HG03442 (cell line): ENCODE measurements at regions not wholly inside any gene's neighbourhood (a gene's known extent, or its start where the extent isn't known, plus 50 kb on each side); places are given as distances from the start of the nearest gene placed in this dataset.

Experiments
- ATAC-seq: cut with Tn5 transposase; IDR thresholded peaks from one replicate; pipeline ENCODE4 v1.9.1; 2021; ENCODE audit warnings: mild to moderate bottlenecking, moderate library complexity; ENCODE audit not compliant: unreplicated experiment

- no peak for ATAC-seq
Observed at GRCh38 chr2:190807886-190808285, 72.7 kb upstream of the GLS start.

- no peak for ATAC-seq
Observed at GRCh38 chr2:190809139-190809764, 71.4 kb upstream of the GLS start.

GRCh38 chr2:190809876-190810525 lies 70.6 kb upstream of the GLS start:
- ATAC-seq, result no peak

GRCh38 chr2:190810981-190811587 lies 69.5 kb upstream of the GLS start:
- no peak for ATAC-seq

- no peak for ATAC-seq
Observed at GRCh38 chr2:190811811-190812210, 68.8 kb upstream of the GLS start.

- ATAC-seq, result no peak
Observed at GRCh38 chr2:190812506-190813294, 67.9 kb upstream of the GLS start.

- ATAC-seq, result no peak
Observed at GRCh38 chr2:190815226-190815625, 65.4 kb upstream of the GLS start.

- no peak for ATAC-seq
Observed at GRCh38 chr2:190817082-190817481, 63.5 kb upstream of the GLS start.

- no peak for ATAC-seq
Observed at GRCh38 chr2:190819840-190820301, 60.8 kb upstream of the GLS start.

GRCh38 chr2:190820416-190820815 lies 60.2 kb upstream of the GLS start:
- ATAC-seq, result no peak

GRCh38 chr2:190822043-190822442 lies 58.6 kb upstream of the GLS start:
- ATAC-seq, result no peak

- no peak for ATAC-seq
Observed at GRCh38 chr2:190827720-190828119, 52.9 kb upstream of the GLS start.

- no peak for ATAC-seq
Observed at GRCh38 chr2:190829642-190830041, 51.0 kb upstream of the GLS start.
